ENCODE measurements at regions not wholly inside any gene's neighbourhood (a gene's known extent, or its start where the extent isn't known, plus 50 kb on each side); places are given as distances from the start of the nearest gene placed in this dataset.

DNA sequence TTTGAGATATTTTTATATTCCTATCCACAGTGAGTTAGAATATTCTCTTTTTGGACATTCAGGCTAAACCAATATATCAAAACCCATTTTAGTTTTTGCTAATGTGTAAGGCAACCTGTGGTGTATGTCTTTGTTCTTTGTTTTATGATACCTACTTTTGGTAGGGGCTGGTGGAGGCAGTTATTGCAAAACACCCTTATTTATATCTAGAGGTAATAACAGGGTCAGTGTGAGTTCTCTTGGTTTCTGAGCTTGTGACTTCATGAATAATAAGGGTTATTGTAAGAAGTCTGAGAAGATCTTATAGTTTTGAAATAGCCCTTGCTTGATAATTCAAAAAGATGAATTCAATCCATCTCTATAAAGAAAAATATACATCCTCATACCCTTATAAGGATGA is 235.1 kb upstream of the LRIG3 start:
- DNase-seq (ENCODE audit: low read depth) = no peak
- no peak overlapping the region for H3K4me3 ChIP-seq (ENCODE audit: low read length)
- TF ChIP-seq, protein P1, sequence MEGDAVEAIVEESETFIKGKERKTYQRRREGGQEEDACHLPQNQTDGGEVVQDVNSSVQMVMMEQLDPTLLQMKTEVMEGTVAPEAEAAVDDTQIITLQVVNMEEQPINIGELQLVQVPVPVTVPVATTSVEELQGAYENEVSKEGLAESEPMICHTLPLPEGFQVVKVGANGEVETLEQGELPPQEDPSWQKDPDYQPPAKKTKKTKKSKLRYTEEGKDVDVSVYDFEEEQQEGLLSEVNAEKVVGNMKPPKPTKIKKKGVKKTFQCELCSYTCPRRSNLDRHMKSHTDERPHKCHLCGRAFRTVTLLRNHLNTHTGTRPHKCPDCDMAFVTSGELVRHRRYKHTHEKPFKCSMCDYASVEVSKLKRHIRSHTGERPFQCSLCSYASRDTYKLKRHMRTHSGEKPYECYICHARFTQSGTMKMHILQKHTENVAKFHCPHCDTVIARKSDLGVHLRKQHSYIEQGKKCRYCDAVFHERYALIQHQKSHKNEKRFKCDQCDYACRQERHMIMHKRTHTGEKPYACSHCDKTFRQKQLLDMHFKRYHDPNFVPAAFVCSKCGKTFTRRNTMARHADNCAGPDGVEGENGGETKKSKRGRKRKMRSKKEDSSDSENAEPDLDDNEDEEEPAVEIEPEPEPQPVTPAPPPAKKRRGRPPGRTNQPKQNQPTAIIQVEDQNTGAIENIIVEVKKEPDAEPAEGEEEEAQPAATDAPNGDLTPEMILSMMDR (conservative IDR thresholded peaks at IDR 0.05; ENCODE audit: low read length) = no peak

DNA sequence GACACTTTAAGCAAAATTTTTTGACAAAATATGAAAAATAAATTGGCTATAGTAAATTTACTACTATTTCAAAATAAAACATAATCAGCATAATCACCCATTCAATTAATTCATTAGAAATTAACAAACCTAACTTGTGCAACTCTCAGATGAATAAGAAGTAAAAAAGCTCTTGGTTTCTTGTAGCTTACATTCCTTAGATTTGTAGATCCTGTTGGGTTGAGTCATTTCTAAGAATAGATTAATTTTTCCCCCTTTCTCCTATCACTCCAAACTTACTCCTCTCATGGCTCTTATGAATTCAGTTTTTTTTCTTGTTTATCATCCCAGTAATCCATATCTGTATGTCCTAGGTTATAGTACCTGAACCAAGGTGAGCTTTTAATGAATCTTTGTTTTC is 230.9 kb upstream of the LRIG3 start:
- DNase-seq (ENCODE audit: low read depth) = peak; percentile 64
- H3K4me3 ChIP-seq (ENCODE audit: low read length) = no peak overlapping the region
- TF ChIP-seq, protein P1 (conservative IDR thresholded peaks at IDR 0.05; ENCODE audit: low read length) = no peak

DNA sequence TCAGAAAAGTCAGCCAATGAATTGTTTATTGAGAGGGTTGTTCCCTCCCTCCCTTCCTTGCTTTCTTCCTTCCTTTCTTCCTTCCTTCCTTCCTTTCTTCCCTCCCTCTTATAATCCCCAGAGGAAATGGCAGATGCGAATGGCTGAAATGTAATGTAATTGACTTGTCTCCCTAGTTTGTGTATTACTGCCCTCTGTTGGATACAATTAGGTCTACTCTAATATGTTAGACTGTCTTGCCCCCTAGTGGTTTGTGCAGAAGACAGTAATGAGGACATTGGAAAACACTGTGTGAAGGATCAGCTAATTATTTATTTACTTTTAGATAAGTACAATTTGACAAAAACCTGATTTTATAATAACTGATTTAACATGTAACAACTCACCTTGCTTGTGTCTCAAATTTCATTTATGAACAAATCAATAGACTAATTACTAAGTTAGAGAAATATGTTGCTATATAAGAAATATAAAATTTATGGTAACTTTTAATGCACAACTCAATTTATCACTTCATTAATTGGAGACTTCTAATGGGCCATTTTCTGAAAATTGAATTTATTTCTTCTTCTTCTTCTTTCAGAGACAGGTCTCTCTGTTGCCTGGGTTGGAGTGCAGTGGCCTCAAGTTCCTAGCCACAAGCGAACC is 229.8 kb upstream of the LRIG3 start:
- TF ChIP-seq, protein P1 (conservative IDR thresholded peaks at IDR 0.05; ENCODE audit: low read length) = peak; percentile 100
- no peak overlapping the region for H3K4me3 ChIP-seq (ENCODE audit: low read length)
- peak; percentile 86 for DNase-seq (ENCODE audit: low read depth)

DNA sequence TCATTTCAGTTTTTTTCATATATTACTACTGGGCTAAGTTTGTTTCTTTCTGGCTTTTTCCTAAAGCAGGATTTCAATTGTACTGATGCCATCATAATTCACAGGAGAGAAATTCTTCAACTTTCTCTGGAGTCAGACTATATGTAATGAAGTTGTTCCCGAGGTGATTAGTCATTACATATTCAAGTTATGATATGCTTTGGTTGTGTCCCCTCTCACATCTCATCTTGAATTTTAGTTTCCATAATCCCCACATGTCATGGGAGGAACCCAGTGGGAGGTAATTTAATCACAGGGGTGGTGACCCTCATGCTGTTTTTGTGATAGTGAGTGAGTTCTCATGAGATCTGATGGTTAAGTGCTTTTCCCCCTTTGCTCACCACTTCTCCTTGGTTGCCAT is 227.5 kb upstream of the LRIG3 start:
- TF ChIP-seq, protein P1 (conservative IDR thresholded peaks at IDR 0.05; ENCODE audit: low read length) = no peak
- no peak for DNase-seq (ENCODE audit: low read depth)
- no peak overlapping the region for H3K4me3 ChIP-seq (ENCODE audit: low read length)

DNA sequence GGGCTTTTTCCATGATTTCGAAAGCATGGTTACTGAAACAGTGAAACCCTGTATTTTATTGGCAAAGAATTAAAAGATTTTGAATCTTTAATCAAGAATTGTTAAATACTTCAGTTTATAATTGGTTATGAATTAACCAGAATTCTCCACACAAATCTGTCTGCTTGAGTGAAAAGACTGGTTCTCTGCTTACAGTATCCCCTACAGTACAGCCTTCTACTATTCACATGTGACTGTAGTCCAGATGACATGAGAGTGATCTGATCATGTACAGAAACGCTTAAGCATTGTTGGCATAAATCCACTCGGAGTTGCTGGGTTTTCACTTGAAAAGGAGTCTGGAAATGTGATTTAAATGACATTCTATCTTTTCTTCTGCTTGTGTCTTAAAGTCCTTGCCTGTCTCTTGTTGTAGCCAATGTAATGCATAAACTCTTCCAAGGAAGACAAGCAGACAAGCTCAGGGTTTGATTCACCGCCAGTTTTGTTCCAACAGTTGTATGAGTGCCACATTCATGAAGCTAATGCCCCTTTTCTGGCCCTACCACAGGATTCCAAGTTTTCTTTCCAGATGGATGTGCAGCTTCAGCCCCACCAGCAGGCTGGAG is 222.0 kb upstream of the LRIG3 start:
- H3K4me3 ChIP-seq (ENCODE audit: low read length) = no peak overlapping the region
- TF ChIP-seq, protein P1 (conservative IDR thresholded peaks at IDR 0.05; ENCODE audit: low read length) = no peak
- DNase-seq (ENCODE audit: low read depth) = peak; percentile 32

DNA sequence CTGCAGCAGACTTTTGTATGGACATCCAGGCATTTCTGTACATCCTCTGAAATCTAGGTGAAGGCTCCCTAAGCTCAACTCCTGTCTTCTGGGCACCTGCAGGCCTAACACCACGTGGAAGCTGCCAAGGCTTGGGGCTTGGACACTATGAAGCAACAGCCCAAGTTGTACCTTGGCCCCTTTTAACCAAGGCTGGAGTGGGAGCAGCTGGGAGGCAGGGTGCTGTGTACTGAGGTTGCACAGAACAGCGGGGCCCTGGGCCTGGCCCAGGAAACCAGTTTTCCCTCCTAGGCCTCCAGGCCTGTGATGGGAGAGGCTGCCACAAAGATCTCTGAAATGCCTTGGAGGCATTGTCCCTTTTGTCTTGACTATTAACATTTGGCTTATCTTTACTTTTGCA is 214.4 kb upstream of the LRIG3 start:
- TF ChIP-seq, protein P1 (conservative IDR thresholded peaks at IDR 0.05; ENCODE audit: low read length) = no peak
- DNase-seq (ENCODE audit: low read depth) = no peak
- no peak overlapping the region for H3K4me3 ChIP-seq (ENCODE audit: low read length)

DNA sequence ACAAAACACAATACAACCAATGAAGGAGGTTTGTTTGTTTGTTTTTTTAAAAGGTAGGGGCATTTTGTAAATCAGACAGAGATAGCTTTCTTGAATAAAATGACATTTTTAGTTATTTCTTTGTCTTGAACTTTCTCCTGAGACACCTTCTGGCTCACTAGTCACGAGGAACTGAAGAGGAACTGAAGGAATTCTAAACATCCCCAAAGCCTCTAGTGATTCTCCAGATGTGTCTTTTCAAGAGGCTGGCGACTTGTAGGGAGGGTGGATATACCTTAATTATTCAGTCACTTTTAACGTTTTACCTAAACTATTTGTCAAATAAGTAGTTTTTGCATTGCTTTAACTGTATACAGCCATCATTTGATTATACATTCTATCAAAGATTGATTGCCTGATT is 211.2 kb upstream of the LRIG3 start:
- no peak for DNase-seq (ENCODE audit: low read depth)
- no peak overlapping the region for H3K4me3 ChIP-seq (ENCODE audit: low read length)
- TF ChIP-seq, protein P1 (conservative IDR thresholded peaks at IDR 0.05; ENCODE audit: low read length) = no peak

Measured in AG10803 (cell line).